Embryonic facial prominence (tissue), 1 donor: ENCODE measurements at regions not wholly inside any gene's neighbourhood (a gene's known extent, or its start where the extent isn't known, plus 50 kb on each side); places are given as distances from the start of the nearest gene placed in this dataset.
A peak's percentile ranks its signal among the peaks of the same experiment; 100 is the strongest.

Experiments used
- DNase-seq: peaks from one replicate; pipeline ENCODE4 v3.0.0-alpha.2; 2016; ENCODE audit errors: extremely low spot score

DNA sequence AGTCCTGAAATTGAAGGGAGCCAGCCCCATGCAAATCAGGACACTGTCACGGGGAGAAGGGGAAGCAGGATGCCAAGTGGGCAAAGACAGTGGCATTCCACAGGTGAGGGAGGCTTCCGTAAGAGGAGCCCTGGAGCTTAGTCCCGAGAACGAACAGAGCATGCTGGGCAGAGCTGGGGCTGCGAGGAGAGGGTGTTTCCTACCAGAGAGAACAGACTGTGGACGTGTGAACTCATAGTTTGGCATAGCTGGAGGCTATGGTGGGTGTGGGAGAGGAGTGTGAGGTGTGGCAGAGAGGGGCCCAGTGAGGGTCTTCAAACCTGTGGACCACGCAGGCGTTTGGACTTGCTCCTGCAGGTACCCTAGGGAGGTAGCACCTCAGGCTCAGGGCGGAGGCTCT, 102.8 kb upstream of the SMIM23 start:
- no peak for DNase-seq

- DNase-seq = no peak
Observed at GRCh38 chr5:171684169-171684568, 101.4 kb upstream of the SMIM23 start.

- no peak for DNase-seq
Observed at GRCh38 chr5:171688696-171689495, 96.7 kb upstream of the SMIM23 start.

- no peak for DNase-seq
Observed at GRCh38 chr5:171689853-171690417, 95.7 kb upstream of the SMIM23 start.

DNA sequence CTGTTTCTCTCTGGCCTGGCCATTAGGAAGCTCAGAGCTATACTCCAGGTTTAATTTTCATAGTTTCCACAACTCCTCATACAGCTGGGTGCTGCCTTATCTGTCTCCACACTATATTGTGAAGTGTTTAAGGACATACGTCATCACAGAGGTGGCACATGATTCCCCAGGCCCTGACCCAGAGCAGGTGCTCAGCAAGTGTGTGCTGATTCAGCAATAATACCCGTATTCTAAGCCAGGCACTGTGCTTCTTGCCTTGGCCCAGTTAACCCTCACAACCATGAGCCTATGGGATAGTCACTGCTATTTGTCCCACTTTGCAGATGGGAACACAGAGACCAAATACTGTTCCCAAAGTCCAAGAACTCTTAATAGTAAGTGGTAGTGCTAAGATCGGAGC, 93.5 kb upstream of the SMIM23 start:
- no peak for DNase-seq

DNA sequence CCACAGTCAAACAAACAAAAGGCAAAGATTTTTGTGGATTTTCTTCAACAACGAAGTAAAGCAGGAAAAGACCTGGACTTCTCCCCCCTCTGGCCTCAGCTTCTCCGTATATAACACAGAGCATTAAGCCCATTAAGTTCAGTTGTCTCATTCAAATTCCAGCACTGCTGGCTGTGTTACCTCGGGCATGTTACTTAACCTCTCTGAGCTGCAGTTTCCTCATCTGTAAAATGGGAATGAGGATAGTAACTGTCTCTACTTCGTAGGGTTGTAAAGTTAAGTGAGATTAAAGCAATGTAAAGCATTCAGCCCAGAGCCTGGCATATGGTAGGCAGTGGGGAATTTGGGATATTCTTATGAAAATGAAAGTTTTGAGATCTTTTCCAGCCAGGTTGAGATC, 92.7 kb upstream of the SMIM23 start:
- no peak for DNase-seq

DNA sequence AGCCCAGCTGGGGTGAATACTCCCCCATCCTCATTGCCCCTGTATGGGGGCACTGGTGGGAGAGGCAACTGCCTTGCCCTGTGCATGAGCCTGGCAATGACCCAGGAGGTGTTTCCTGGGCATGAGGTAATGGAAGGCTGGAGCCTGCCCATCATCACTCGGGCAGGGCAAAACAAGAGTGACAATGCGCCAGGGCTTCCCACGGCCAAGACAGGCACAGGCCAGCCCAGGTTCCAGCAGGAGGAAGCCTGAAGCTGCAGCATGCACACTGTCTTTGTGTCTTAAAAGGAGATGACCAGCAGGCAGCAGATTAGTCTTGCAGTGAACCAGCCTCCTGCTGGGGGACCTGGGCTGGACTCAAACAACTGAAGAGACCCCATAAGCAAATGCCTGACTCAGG, 92.2 kb upstream of the SMIM23 start:
- DNase-seq = no peak

GRCh38 chr5:171695804-171696203, 89.8 kb upstream of the SMIM23 start:
- DNase-seq = no peak

DNA sequence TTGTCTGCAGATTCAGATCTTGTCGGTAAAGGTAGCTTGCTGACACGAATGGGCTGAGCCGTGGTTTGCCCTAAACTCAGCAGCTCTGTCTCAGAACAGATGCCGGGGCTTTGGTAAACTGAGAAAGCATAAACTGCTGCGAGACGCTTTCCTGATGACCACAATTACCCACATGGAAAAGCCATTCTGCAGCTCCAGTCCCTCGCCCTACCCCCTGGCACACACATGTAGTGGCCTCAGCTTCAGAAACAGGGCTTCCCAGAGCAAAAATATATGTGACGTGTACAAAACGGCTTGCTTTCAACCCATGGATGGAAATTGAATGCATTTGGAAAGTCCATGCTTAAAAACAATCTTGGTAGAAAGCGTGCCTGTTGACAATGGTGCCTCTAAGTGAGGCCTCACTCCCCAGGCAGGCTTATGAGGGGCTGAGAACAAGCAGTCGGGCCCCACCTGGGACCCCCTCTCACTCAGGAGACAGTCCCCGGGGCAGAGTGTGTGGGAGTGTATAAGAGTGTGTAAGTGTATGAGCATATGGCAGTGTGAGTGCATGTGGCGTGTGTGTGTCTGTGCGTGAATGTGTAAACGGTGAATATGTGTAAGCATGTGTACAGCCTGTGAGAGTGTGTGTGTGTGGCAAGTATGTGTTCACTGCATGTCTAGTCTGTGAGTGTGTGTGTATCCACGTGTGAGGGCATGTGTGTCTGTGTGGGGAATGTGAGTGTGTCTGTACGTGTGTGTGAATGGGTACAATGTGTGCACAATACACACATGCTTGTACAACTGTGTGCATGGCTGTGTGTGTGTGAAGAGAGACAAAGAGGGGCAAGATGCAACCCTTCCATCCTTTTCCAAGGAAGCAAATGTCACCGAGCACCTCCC, 88.2 kb upstream of the SMIM23 start:
- DNase-seq = no peak

- DNase-seq = peak; percentile 72
Observed at GRCh38 chr5:171700318-171700912, 85.2 kb upstream of the SMIM23 start.

- peak; percentile 54 for DNase-seq
Observed at GRCh38 chr5:171701100-171701541, 84.5 kb upstream of the SMIM23 start.

- no peak for DNase-seq
Observed at GRCh38 chr5:171702135-171702770, 83.4 kb upstream of the SMIM23 start.

DNA sequence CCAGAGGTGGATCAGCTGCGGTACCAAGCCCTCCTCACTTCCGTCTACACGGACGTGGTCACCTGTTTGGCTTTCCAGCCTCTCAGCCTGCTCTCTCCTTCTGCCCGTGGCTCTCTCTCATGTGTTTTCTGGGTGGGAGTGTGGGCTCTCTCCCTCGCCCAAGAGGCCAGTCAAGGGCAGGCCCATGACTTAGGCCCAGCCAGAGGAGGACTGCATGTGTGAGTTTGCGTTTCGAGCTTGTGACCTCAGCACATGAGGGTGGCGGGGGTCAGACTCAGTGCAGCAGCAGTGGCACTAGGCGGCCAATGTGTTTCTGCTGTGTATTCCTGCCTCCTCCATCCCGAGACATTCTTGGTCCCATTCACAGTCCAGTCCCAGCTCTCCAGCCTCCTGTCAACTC, 82.5 kb upstream of the SMIM23 start:
- no peak for DNase-seq

DNA sequence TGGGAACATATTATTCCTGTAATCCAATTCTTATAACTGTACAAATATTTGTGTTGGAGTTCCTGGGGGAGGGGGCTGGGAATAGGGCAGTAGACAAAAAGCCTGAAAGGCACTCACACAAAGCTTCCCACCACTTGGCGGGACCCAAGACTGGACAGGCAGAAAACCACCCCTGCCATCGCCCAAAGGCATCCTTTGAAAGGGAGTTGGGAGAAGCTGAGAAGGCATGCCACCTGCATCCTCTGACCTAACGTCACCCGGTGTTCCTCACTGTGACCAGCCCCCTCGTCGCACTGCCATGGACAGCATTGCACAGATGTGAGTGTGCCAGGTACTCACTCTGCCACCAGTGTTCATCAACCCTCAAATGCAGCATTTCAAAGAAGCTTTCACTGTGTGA, 80.6 kb upstream of the SMIM23 start:
- DNase-seq = no peak

- no peak for DNase-seq
Observed at GRCh38 chr5:171705830-171706468, 79.7 kb upstream of the SMIM23 start.

DNA sequence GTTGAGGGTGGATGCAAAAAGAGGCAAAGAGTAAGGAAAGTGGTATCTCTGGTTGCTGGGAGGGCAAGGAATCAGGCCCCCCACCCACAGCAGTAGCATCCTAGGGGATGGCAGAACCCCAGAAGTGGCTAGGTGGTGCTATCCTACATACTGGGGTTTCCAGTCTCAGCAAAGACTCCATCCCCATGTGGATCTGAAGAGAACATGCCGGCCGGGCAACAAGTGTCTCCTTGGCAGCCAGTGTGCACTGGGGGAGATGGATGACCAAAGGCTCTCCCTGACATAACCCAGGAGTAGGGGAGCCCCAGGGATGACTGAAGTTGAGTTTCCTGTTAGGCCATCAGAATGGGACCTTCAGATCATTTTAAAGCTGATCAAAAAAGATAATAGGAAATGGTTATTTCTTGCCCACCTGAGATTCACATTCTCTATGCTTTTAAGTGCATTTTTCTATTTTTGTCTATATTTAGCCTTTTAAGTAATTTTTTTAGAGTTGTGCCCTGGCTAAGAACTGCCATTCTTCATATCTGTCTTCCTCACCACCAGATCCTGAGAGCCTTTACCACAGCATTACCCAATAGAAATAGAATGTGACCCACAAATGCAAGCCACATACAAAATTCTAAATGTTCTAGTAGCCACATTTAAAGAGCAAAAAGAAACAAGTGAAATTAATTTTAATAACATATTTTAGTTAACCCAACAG, 78.7 kb upstream of the SMIM23 start:
- DNase-seq = no peak

DNA sequence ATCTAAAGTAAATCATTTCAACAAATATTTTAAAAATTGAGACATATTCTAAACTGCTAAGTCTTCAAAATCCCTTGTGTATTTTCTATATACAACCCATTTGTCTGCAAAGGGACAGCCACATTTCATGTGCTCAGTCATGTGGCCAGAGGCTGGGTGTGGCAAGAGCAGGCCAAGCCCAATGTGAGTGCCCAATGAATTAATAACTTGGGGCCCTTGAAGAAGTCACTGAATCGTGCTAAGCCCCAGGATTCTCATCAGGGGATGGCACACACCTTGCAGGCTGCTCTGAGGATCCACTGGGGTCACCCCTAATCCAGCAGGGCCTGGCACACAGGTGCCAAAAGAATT, 78.2 kb upstream of the SMIM23 start:
- no peak for DNase-seq

- no peak for DNase-seq
Observed at GRCh38 chr5:171709930-171710329, 75.7 kb upstream of the SMIM23 start.

- no peak for DNase-seq
Observed at GRCh38 chr5:171710451-171711024, 75.1 kb upstream of the SMIM23 start.

DNA sequence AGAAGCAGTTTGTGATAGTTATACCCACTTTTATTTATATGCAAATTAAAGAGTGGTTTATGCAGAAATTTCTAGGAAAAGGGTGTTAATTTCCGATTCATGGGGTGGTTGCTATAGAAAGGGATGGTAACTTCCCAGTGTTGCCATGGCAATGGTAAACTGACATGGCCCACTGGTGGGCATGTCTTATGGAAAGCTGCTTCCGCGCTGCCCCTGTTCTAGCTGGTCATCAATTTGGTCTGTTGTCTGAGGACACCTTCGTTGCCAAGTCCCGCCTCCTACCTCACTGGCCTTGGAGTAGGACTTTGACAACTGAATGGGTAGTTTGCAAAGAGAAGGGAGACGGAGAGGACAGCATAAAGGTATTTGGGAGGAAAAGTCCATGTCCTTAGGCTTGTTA, 74.0 kb upstream of the SMIM23 start:
- DNase-seq = no peak
